ENCODE measurements at regions not wholly inside any gene's neighbourhood (a gene's known extent, or its start where the extent isn't known, plus 50 kb on each side); places are given as distances from the start of the nearest gene placed in this dataset.

GRCh38 chr4:178809921-178810320, 1367.7 kb upstream of the AGA start:
- TF ChIP-seq, protein P1, sequence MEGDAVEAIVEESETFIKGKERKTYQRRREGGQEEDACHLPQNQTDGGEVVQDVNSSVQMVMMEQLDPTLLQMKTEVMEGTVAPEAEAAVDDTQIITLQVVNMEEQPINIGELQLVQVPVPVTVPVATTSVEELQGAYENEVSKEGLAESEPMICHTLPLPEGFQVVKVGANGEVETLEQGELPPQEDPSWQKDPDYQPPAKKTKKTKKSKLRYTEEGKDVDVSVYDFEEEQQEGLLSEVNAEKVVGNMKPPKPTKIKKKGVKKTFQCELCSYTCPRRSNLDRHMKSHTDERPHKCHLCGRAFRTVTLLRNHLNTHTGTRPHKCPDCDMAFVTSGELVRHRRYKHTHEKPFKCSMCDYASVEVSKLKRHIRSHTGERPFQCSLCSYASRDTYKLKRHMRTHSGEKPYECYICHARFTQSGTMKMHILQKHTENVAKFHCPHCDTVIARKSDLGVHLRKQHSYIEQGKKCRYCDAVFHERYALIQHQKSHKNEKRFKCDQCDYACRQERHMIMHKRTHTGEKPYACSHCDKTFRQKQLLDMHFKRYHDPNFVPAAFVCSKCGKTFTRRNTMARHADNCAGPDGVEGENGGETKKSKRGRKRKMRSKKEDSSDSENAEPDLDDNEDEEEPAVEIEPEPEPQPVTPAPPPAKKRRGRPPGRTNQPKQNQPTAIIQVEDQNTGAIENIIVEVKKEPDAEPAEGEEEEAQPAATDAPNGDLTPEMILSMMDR (IDR thresholded peaks at IDR 0.05): no peak
- no peak for TF ChIP-seq POLR2A (IDR thresholded peaks at IDR 0.05)
